ENCODE measurements at regions not wholly inside any gene's neighbourhood (a gene's known extent, or its start where the extent isn't known, plus 50 kb on each side); places are given as distances from the start of the nearest gene placed in this dataset.

- TF ChIP-seq CTCF (IDR thresholded peaks at IDR 0.05) (peak in 1 of 3 donors; percentile 84), POLR2A (IDR thresholded peaks at IDR 0.05) (no peak)
Measured at GRCh38 chr2:41869542-41870264, 178.1 kb upstream of the PKDCC start.
